RWPE1 (cell line): ENCODE measurements at regions not wholly inside any gene's neighbourhood (a gene's known extent, or its start where the extent isn't known, plus 50 kb on each side); places are given as distances from the start of the nearest gene placed in this dataset.

Experiments used
- CTCF ChIA-PET: fragments of 350-600 bp; sonication (Branson Sonifier 250); formaldehyde crosslinking; extraction: SDS; loops from one replicate; lab custom pipeline; 2021; lab: Yijun Ruan, JAX
- POLR2A ChIA-PET: fragments of 400-600 bp; formaldehyde crosslinking; extraction: SDS; loops from one replicate; lab custom pipeline; 2020; ENCODE audit warnings: antibody characterized with exemption; ENCODE audit not compliant: low non-redundant PET; lab: Yijun Ruan, JAX
- DNase-seq: peaks from one replicate; pipeline ENCODE4 v3.0.0; 2012; ENCODE audit warnings: low spot score
- H3K27ac ChIP-seq: fragments of 450-650 bp; 2 replicates; pipeline ENCODE4 v1.5.1; 2017
- TF ChIP-seq, protein P1 (sequence below): fragments of 450-650 bp; conservative IDR thresholded peaks from 2 replicates; pipeline ENCODE4 v1.5.1; 2017; ENCODE audit warnings: low read depth, mild to moderate bottlenecking

DNA sequence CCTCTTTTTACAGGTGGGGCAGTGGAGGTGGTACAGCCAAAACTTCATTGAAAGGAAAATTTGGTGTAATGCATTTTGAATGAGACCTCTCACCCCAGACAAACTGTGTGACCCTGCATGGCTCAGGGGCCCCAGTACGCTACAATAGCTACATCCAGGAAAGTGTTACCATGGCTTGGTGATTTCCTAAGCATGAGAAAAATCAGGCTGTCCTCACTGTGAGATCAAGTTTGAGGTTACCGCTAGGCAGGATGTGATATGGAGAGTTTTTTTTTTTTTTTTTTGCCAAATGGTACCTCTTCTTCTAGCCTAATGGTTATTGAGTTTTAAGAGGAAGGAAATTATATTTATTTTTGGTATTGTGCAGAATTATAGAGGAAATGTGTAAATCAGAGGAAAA is 305.3 kb downstream of the CD83 start:
- no peak for DNase-seq
- CTCF ChIA-PET = interaction anchor here (0.6 kb wide), 1 partner anchor 24 kb away, joined by 3 read pairs; no protein-coding TSS in a partner anchor
- H3K27ac ChIP-seq = no peak overlapping the region
- POLR2A ChIA-PET = no interaction called here
- TF ChIP-seq, protein P1, sequence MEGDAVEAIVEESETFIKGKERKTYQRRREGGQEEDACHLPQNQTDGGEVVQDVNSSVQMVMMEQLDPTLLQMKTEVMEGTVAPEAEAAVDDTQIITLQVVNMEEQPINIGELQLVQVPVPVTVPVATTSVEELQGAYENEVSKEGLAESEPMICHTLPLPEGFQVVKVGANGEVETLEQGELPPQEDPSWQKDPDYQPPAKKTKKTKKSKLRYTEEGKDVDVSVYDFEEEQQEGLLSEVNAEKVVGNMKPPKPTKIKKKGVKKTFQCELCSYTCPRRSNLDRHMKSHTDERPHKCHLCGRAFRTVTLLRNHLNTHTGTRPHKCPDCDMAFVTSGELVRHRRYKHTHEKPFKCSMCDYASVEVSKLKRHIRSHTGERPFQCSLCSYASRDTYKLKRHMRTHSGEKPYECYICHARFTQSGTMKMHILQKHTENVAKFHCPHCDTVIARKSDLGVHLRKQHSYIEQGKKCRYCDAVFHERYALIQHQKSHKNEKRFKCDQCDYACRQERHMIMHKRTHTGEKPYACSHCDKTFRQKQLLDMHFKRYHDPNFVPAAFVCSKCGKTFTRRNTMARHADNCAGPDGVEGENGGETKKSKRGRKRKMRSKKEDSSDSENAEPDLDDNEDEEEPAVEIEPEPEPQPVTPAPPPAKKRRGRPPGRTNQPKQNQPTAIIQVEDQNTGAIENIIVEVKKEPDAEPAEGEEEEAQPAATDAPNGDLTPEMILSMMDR = no peak

- POLR2A ChIA-PET = no interaction called here
- CTCF ChIA-PET = no interaction called here
- H3K27ac ChIP-seq = no peak overlapping the region
- TF ChIP-seq, protein P1 = no peak
- no peak for DNase-seq
These were observed 305.8 kb downstream of the CD83 start for GRCh38 chr6:14423330-14423729.

DNA sequence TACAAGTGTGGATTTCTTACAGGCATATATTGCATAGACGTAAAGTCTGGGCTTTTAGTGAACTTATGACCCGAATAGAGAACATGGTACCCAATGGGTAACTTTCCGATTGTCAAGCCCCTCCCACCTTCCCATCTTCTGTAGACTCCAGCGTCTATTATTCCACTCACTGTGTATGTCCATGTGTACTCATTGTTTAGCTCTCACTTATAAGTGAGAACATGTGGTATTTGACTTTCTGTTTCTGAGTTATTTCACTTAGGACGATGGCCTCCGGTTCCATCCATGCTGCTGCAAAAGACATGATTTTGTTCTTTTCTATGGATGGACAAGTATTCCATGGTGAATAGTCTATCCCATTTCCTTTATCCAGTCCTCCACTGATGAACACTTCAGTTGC is 306.4 kb downstream of the CD83 start:
- TF ChIP-seq, protein P1 = no peak
- ChIA-PET CTCF (no interaction called here), POLR2A (no interaction called here)
- no peak for DNase-seq
- no peak overlapping the region for H3K27ac ChIP-seq

- POLR2A ChIA-PET = no interaction called here
- TF ChIP-seq, protein P1 = no peak
- CTCF ChIA-PET = no interaction called here
- H3K27ac ChIP-seq = no peak overlapping the region
- no peak for DNase-seq
These were observed 308.2 kb downstream of the CD83 start for GRCh38 chr6:14425805-14426204.

- no peak overlapping the region for H3K27ac ChIP-seq
- DNase-seq = no peak
- ChIA-PET POLR2A (no interaction called here), CTCF (no interaction called here)
- TF ChIP-seq, protein P1 = no peak
These were observed 308.7 kb downstream of the CD83 start for GRCh38 chr6:14426281-14426680.

DNA sequence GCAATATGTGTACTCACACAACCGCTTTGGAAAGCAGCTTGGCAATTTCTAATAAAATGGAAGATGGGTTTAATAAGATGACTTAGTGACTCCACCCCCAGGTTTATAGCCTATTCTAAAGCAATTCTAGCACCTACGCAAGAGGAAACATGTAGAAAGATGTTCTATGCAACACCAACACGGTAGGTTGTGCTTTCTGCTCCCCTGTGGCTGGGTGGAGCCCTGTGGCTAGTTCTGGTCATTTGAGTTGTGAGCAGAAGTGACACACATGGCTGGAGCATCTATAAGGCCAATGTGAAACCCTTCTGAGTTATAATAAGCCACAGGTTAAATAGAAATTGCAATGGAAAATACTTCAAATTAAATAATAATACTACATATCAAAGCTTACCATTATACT is 310.7 kb downstream of the CD83 start:
- no peak overlapping the region for H3K27ac ChIP-seq
- no peak for DNase-seq
- POLR2A ChIA-PET = no interaction called here
- TF ChIP-seq, protein P1 = no peak
- CTCF ChIA-PET = interaction anchor here (0.6 kb wide), 1 partner anchor 340 kb away, joined by 3 read pairs; no protein-coding TSS in a partner anchor

DNA sequence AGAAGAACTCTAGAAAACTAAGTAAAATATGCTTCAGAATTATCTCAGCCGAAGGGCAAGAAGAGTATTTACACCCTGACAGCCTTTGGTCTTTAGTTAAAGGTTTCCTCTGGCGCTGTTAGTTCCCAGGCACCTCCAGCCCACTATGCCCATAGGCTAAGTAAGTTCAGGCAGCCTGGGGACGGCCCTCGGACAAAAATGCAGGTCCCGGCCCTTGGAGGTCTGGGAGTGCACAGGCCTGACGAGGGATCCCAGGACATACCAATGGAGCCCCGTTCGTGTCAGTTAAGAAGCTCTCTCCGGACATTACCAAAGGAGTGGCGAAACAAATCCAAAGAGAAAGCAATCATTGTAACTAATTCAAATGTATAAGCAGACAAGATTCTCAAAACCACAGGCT is 311.8 kb downstream of the CD83 start:
- H3K27ac ChIP-seq = no peak overlapping the region
- no peak for DNase-seq
- ChIA-PET CTCF (no interaction called here), POLR2A (no interaction called here)
- TF ChIP-seq, protein P1 = no peak
